GM23338 (cell line): ENCODE measurements at regions not wholly inside any gene's neighbourhood (a gene's known extent, or its start where the extent isn't known, plus 50 kb on each side); places are given as distances from the start of the nearest gene placed in this dataset.

ENCODE experiments used
- ATAC-seq: fragments of 200-7000 bp; cut with Tn5 transposase; 3 replicates; pipeline ENCODE4 v1.9.1; 2020
- DNase-seq: peaks from one replicate; pipeline ENCODE4 v3.0.0-alpha.2; 2015; ENCODE audit warnings: low spot score
- H2AFZ ChIP-seq: fragments of 200-600 bp; sonication (generic); 2 replicates; pipeline ENCODE4 v1.8.0; 2016; ENCODE audit warnings: antibody characterized with exemption, mild to moderate bottlenecking, moderate library complexity
- H3F3A ChIP-seq: fragments of 200-600 bp; sonication (generic); replicated peaks from 2 replicates; pipeline ENCODE4 v1.8.0; 2017; ENCODE audit warnings: antibody characterized with exemption, mixed run types, low read depth
- H3K27ac ChIP-seq: fragments of 200-600 bp; sonication (generic); 2 replicates; pipeline ENCODE4 v1.6.1; 2016; ENCODE audit warnings: low read depth
- H3K27me3 ChIP-seq: fragments of 200-600 bp; sonication (generic); 2 replicates; pipeline ENCODE4 v1.8.0; 2016; ENCODE audit warnings: mild to moderate bottlenecking, mixed run types, moderate library complexity; ENCODE audit not compliant: insufficient read depth
- H3K36me3 ChIP-seq: fragments of 200-600 bp; sonication (generic); 2 replicates; pipeline ENCODE4 v1.8.0; 2016; ENCODE audit warnings: mild to moderate bottlenecking; ENCODE audit not compliant: insufficient read depth
- H3K4me1 ChIP-seq: fragments of 200-600 bp; sonication (generic); 2 replicates; pipeline ENCODE4 v1.8.0; 2016; ENCODE audit warnings: mild to moderate bottlenecking, moderate library complexity; ENCODE audit not compliant: insufficient read depth
- H3K4me2 ChIP-seq: fragments of 200-600 bp; sonication (generic); 2 replicates; pipeline ENCODE4 v1.7.1; 2017; ENCODE audit warnings: mixed run types
- H3K4me3 ChIP-seq: fragments of 200-600 bp; sonication (generic); 2 replicates; pipeline ENCODE4 v1.6.1; 2016; ENCODE audit warnings: mixed run types
- H3K79me2 ChIP-seq: fragments of 200-600 bp; sonication (generic); replicated peaks from 2 replicates; pipeline ENCODE4 v1.8.0; 2017; ENCODE audit warnings: mild to moderate bottlenecking; ENCODE audit not compliant: insufficient read depth
- H3K9me2 ChIP-seq: fragments of 200-600 bp; sonication (generic); 2 replicates; pipeline ENCODE4 v1.8.0; 2017; ENCODE audit not compliant: insufficient read depth
- H4K20me1 ChIP-seq: fragments of 200-600 bp; sonication (generic); replicated peaks from 2 replicates; pipeline ENCODE4 v1.8.0; 2017; ENCODE audit warnings: mild to moderate bottlenecking; ENCODE audit not compliant: insufficient read depth
- H3K27ac Mint-ChIP-seq: 2 replicates; pipeline ENCODE4 v1.8.0; 2020; ENCODE audit warnings: inconsistent platforms, mild to moderate bottlenecking, moderate library complexity, mixed read lengths
- H3K27me3 Mint-ChIP-seq: 3 replicates; pipeline ENCODE4 v1.8.0; 2022; ENCODE audit warnings: low read depth, mild to moderate bottlenecking, moderate library complexity, mixed read lengths, inconsistent platforms; ENCODE audit not compliant: insufficient read depth, poor library complexity
- H3K36me3 Mint-ChIP-seq: 3 replicates; pipeline ENCODE4 v1.8.0; 2021; ENCODE audit warnings: low read depth, mild to moderate bottlenecking, inconsistent platforms, moderate library complexity, mixed read lengths
- H3K4me1 Mint-ChIP-seq: 3 replicates; pipeline ENCODE4 v1.8.0; 2020; ENCODE audit warnings: mild to moderate bottlenecking, inconsistent platforms, mixed read lengths
- H3K4me3 Mint-ChIP-seq: 3 replicates; pipeline ENCODE4 v1.8.0; 2021; ENCODE audit warnings: moderate library complexity, mild to moderate bottlenecking, inconsistent platforms, mixed read lengths
- H3K9me3 Mint-ChIP-seq: 3 replicates; pipeline ENCODE4 v1.8.0; 2020; ENCODE audit warnings: moderate library complexity, mild to moderate bottlenecking, inconsistent platforms, mixed read lengths
- EZH2phosphoT487 ChIP-seq: fragments of 200-600 bp; sonication (generic); IDR thresholded peaks from one replicate; pipeline ENCODE4 v1.8.1; 2018; ENCODE audit warnings: antibody characterized with exemption; ENCODE audit not compliant: unreplicated experiment
- NANOG ChIP-seq: IDR thresholded peaks from 2 replicates; pipeline ENCODE4 v1.6.1; 2016; ENCODE audit warnings: antibody characterized with exemption, borderline replicate concordance
- ZNF331 ChIP-seq: fragments of 250-450 bp; sonication (Bioruptor Pico); IDR thresholded peaks from 2 replicates; pipeline ENCODE4 v1.5.0; 2020; ENCODE audit warnings: low read depth, mild to moderate bottlenecking, moderate library complexity
- TF ChIP-seq, protein P1 (sequence below): fragments of 250-450 bp; sonication (Bioruptor Pico); IDR thresholded peaks from 2 replicates; pipeline ENCODE4 v1.5.0; 2020; ENCODE audit warnings: mild to moderate bottlenecking, moderate library complexity
- TF ChIP-seq, protein P2 (sequence below): IDR thresholded peaks from one replicate; pipeline ENCODE4 v1.6.1; 2018; ENCODE audit warnings: antibody characterized with exemption; ENCODE audit not compliant: unreplicated experiment

DNA sequence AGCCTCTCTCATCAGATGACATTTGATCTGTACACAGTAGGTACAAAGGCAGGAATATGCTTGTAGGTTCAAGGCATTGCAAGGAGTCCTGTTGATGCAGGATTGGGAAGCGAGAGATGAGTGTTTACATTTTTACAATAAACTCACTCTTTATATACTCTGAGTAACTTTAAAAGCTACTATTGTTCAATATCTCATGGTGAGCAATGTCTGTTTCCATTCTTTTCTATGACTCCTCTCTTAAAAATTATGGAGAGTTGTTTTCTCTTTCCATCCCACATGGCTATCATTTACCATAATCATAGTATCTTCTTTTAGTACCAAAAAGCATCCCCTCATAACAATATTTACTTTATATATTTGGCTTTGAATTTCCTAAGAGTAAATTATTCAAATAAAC is 314.0 kb upstream of the CDIN1 start:
- H3K4me2 ChIP-seq, result no peak overlapping the region
- ATAC-seq (no peak), DNase-seq (no peak)
- H3K79me2 ChIP-seq, result no peaks in the 10 kb centered on the region
- no peaks in the 10 kb centered on the region for H4K20me1 ChIP-seq
- H3K27me3 ChIP-seq, result peaks cover 4% of the 10 kb centered on the region; the same call in 1 of the 2 replicates
- no peak overlapping the region for H2AFZ ChIP-seq
- TF ChIP-seq, protein P1, sequence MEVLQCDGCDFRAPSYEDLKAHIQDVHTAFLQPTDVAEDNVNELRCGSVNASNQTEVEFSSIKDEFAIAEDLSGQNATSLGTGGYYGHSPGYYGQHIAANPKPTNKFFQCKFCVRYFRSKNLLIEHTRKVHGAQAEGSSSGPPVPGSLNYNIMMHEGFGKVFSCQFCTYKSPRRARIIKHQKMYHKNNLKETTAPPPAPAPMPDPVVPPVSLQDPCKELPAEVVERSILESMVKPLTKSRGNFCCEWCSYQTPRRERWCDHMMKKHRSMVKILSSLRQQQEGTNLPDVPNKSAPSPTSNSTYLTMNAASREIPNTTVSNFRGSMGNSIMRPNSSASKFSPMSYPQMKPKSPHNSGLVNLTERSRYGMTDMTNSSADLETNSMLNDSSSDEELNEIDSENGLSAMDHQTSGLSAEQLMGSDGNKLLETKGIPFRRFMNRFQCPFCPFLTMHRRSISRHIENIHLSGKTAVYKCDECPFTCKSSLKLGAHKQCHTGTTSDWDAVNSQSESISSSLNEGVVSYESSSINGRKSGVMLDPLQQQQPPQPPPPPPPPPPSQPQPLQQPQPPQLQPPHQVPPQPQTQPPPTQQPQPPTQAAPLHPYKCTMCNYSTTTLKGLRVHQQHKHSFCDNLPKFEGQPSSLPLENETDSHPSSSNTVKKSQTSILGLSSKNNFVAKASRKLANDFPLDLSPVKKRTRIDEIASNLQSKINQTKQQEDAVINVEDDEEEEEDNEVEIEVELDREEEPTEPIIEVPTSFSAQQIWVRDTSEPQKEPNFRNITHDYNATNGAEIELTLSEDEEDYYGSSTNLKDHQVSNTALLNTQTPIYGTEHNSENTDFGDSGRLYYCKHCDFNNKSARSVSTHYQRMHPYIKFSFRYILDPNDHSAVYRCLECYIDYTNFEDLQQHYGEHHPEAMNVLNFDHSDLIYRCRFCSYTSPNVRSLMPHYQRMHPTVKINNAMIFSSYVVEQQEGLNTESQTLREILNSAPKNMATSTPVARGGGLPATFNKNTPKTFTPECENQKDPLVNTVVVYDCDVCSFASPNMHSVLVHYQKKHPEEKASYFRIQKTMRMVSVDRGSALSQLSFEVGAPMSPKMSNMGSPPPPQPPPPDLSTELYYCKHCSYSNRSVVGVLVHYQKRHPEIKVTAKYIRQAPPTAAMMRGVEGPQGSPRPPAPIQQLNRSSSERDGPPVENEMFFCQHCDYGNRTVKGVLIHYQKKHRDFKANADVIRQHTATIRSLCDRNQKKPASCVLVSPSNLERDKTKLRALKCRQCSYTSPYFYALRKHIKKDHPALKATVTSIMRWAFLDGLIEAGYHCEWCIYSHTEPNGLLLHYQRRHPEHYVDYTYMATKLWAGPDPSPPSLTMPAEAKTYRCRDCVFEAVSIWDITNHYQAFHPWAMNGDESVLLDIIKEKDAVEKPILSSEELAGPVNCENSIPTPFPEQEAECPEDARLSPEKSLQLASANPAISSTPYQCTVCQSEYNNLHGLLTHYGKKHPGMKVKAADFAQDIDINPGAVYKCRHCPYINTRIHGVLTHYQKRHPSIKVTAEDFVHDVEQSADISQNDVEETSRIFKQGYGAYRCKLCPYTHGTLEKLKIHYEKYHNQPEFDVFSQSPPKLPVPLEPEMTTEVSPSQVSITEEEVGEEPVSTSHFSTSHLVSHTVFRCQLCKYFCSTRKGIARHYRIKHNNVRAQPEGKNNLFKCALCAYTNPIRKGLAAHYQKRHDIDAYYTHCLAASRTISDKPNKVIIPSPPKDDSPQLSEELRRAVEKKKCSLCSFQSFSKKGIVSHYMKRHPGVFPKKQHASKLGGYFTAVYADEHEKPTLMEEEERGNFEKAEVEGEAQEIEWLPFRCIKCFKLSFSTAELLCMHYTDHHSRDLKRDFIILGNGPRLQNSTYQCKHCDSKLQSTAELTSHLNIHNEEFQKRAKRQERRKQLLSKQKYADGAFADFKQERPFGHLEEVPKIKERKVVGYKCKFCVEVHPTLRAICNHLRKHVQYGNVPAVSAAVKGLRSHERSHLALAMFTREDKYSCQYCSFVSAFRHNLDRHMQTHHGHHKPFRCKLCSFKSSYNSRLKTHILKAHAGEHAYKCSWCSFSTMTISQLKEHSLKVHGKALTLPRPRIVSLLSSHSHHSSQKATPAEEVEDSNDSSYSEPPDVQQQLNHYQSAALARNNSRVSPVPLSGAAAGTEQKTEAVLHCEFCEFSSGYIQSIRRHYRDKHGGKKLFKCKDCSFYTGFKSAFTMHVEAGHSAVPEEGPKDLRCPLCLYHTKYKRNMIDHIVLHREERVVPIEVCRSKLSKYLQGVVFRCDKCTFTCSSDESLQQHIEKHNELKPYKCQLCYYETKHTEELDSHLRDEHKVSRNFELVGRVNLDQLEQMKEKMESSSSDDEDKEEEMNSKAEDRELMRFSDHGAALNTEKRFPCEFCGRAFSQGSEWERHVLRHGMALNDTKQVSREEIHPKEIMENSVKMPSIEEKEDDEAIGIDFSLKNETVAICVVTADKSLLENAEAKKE (CRISPR knock-in tag), result no peak
- TF ChIP-seq ZNF331 (CRISPR knock-in tag), result no peak
- TF ChIP-seq, protein P2, sequence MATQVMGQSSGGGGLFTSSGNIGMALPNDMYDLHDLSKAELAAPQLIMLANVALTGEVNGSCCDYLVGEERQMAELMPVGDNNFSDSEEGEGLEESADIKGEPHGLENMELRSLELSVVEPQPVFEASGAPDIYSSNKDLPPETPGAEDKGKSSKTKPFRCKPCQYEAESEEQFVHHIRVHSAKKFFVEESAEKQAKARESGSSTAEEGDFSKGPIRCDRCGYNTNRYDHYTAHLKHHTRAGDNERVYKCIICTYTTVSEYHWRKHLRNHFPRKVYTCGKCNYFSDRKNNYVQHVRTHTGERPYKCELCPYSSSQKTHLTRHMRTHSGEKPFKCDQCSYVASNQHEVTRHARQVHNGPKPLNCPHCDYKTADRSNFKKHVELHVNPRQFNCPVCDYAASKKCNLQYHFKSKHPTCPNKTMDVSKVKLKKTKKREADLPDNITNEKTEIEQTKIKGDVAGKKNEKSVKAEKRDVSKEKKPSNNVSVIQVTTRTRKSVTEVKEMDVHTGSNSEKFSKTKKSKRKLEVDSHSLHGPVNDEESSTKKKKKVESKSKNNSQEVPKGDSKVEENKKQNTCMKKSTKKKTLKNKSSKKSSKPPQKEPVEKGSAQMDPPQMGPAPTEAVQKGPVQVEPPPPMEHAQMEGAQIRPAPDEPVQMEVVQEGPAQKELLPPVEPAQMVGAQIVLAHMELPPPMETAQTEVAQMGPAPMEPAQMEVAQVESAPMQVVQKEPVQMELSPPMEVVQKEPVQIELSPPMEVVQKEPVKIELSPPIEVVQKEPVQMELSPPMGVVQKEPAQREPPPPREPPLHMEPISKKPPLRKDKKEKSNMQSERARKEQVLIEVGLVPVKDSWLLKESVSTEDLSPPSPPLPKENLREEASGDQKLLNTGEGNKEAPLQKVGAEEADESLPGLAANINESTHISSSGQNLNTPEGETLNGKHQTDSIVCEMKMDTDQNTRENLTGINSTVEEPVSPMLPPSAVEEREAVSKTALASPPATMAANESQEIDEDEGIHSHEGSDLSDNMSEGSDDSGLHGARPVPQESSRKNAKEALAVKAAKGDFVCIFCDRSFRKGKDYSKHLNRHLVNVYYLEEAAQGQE, result no peak
- no peak for TF ChIP-seq NANOG
- TF ChIP-seq EZH2phosphoT487, result no peak
- Mint-ChIP-seq H3K36me3 (no peaks in the 10 kb centered on the region), H3K27me3 (peaks cover 7% of the 10 kb centered on the region), H3K27ac (no peak overlapping the region), H3K4me1 (peaks cover 6% of the 10 kb centered on the region), H3K9me3 (no peaks in the 10 kb centered on the region), H3K4me3 (no peak overlapping the region)
- no peak overlapping the region for H3K4me3 ChIP-seq
- no peaks in the 10 kb centered on the region for H3K4me1 ChIP-seq
- no peaks in the 10 kb centered on the region for H3F3A ChIP-seq
- no peaks in the 10 kb centered on the region for H3K36me3 ChIP-seq
- no peaks in the 10 kb centered on the region for H3K9me2 ChIP-seq
- H3K27ac ChIP-seq, result no peak overlapping the region
